ENCODE measurements at regions not wholly inside any gene's neighbourhood (a gene's known extent, or its start where the extent isn't known, plus 50 kb on each side); places are given as distances from the start of the nearest gene placed in this dataset. TPM values are rescaled to one million over a fixed set of nuclear protein-coding genes. Genes with fewer than 3 reads are reported as not detected.

- H3K9ac ChIP-seq (ENCODE audit: low read depth, low read length, poor library complexity): no peak overlapping the region
- no peak overlapping the region for H3K14ac ChIP-seq (ENCODE audit: low read length)
- H4K91ac ChIP-seq (ENCODE audit: low read depth, low read length, poor library complexity): no peak overlapping the region
- no peak overlapping the region for H3K4me3 ChIP-seq (ENCODE audit: low read length in 2 of 2)
- H3K4me2 ChIP-seq (ENCODE audit: insufficient read depth, low read length, poor library complexity, severe bottlenecking): no peak overlapping the region
- no peaks in the 10 kb centered on the region for H3K79me1 ChIP-seq (ENCODE audit: low read depth, low read length)
- no peaks in the 10 kb centered on the region for H3K4me1 ChIP-seq (ENCODE audit: control insufficient read depth in 2 of 2, insufficient read depth in 1 of 2, low read depth in 1 of 2, low read length in 2 of 2)
- no peaks in the 10 kb centered on the region for H3K27me3 ChIP-seq (ENCODE audit: control insufficient read depth in 3 of 3, insufficient read depth in 3 of 3, low read depth in 1 of 3, low read length in 3 of 3)
- no peak for DNase-seq (ENCODE audit: low spot score)
- H3K18ac ChIP-seq (ENCODE audit: low read length): no peak overlapping the region
- no peak overlapping the region for H2BK12ac ChIP-seq (ENCODE audit: low read length)
- H3K36me3 ChIP-seq (replicated peaks in 1 of 2; ENCODE audit: control insufficient read depth in 2 of 2, insufficient read depth in 2 of 2, low read length in 2 of 2): no peaks in the 10 kb centered on the region
- no peak overlapping the region for H3K23ac ChIP-seq (ENCODE audit: low read depth, low read length, poor library complexity)
- H2AFZ ChIP-seq (ENCODE audit: low read length): peak overlapping the region; percentile 81
- H2BK5ac ChIP-seq (ENCODE audit: low read length): no peak overlapping the region
- H4K8ac ChIP-seq (ENCODE audit: low read depth, low read length): no peak overlapping the region
- no peak overlapping the region for H3K27ac ChIP-seq (replicated peaks; ENCODE audit: low read length)
- H3K9me3 ChIP-seq (replicated peaks in 1 of 2; ENCODE audit: control insufficient read depth in 2 of 2, insufficient read depth in 1 of 2, low read depth in 1 of 2, low read length in 2 of 2): no peaks in the 10 kb centered on the region
- no CpG with 5 or more reads among the region's 5 CpGs for WGBS, 2 donors (ENCODE audit: extremely low coverage in 2 of 2, insufficient read length in 2 of 2, insufficient replicate concordance in 1 of 2)
- no peak overlapping the region for H2AK5ac ChIP-seq (ENCODE audit: low read depth, low read length)
- no peak overlapping the region for H2BK120ac ChIP-seq (ENCODE audit: low read depth, low read length)
- H2BK15ac ChIP-seq (ENCODE audit: low read length): no peak overlapping the region
- H3K4ac ChIP-seq (ENCODE audit: low read length): no peak overlapping the region
Observed at GRCh38 chr5:100970646-100971255, 67.7 kb upstream of the ST8SIA4 start.

- Histone ChIP-seq H2BK12ac (ENCODE audit: low read length) (no peak overlapping the region), H2AFZ (ENCODE audit: low read length) (no peak overlapping the region), H4K91ac (ENCODE audit: low read depth, low read length, poor library complexity) (no peak overlapping the region), H3K23ac (ENCODE audit: low read depth, low read length, poor library complexity) (no peak overlapping the region), H3K9me3 (replicated peaks in 1 of 2; ENCODE audit: control insufficient read depth in 2 of 2, insufficient read depth in 1 of 2, low read depth in 1 of 2, low read length in 2 of 2) (no peaks in the 10 kb centered on the region), H3K27me3 (ENCODE audit: control insufficient read depth in 3 of 3, insufficient read depth in 3 of 3, low read depth in 1 of 3, low read length in 3 of 3) (no peaks in the 10 kb centered on the region), H3K4me1 (ENCODE audit: control insufficient read depth in 2 of 2, insufficient read depth in 1 of 2, low read depth in 1 of 2, low read length in 2 of 2) (no peaks in the 10 kb centered on the region), H3K36me3 (replicated peaks in 1 of 2; ENCODE audit: control insufficient read depth in 2 of 2, insufficient read depth in 2 of 2, low read length in 2 of 2) (no peaks in the 10 kb centered on the region), H4K8ac (ENCODE audit: low read depth, low read length) (no peak overlapping the region), H3K4me3 (ENCODE audit: low read length in 2 of 2) (no peak overlapping the region), H2BK5ac (ENCODE audit: low read length) (no peak overlapping the region), H2AK5ac (ENCODE audit: low read depth, low read length) (no peak overlapping the region), H3K4ac (ENCODE audit: low read length) (no peak overlapping the region), H3K9ac (ENCODE audit: low read depth, low read length, poor library complexity) (no peak overlapping the region), H2BK120ac (ENCODE audit: low read depth, low read length) (no peak overlapping the region), H3K79me1 (ENCODE audit: low read depth, low read length) (no peaks in the 10 kb centered on the region), H3K14ac (ENCODE audit: low read length) (no peak overlapping the region), H3K27ac (replicated peaks; ENCODE audit: low read length) (no peak overlapping the region), H3K18ac (ENCODE audit: low read length) (no peak overlapping the region), H2BK15ac (ENCODE audit: low read length) (no peak overlapping the region), H3K4me2 (ENCODE audit: insufficient read depth, low read length, poor library complexity, severe bottlenecking) (no peak overlapping the region)
- DNase-seq (ENCODE audit: low spot score): no peak
Observed at GRCh38 chr5:100965291-100965690, 62.2 kb upstream of the ST8SIA4 start.

Small RNA genes in the stretch of these regions (small RNA-seq; reads per million reads assigned to genes)
- gene RN7SL802P (ENCODE audit: insufficient read depth): not detected
- not detected for gene RNA5SP188 (ENCODE audit: insufficient read depth)
